DND-41 (cell line): ENCODE measurements at regions not wholly inside any gene's neighbourhood (a gene's known extent, or its start where the extent isn't known, plus 50 kb on each side); places are given as distances from the start of the nearest gene placed in this dataset.

Source experiments
- ATAC-seq: fragments of 200-7000 bp; cut with Tn5 transposase; 3 replicates; pipeline ENCODE4 v1.9.1; 2021; ENCODE audit warnings: low read depth; ENCODE audit not compliant: insufficient read depth
- DNase-seq: peaks from one replicate; pipeline ENCODE4 v3.0.0-alpha.2; 2020
- H2AFZ ChIP-seq: 2 replicates; pipeline ENCODE4 v1.6.0; 2012; ENCODE audit warnings: low read depth, low read length
- H3K27ac ChIP-seq: 2 replicates; pipeline ENCODE4 v1.5.1; 2012; ENCODE audit warnings: low read length, inconsistent platforms
- H3K27me3 ChIP-seq: fragments of 200-600 bp; sonication (generic); 2 replicates; pipeline ENCODE4 v1.6.0; 2012; ENCODE audit warnings: low read length, mild to moderate bottlenecking, inconsistent platforms; ENCODE audit not compliant: insufficient read depth, poor library complexity
- H3K36me3 ChIP-seq: 2 replicates; pipeline ENCODE4 v1.5.1; 2012; ENCODE audit warnings: low read length, inconsistent platforms; ENCODE audit not compliant: insufficient read depth
- H3K4me1 ChIP-seq: 2 replicates; pipeline ENCODE4 v1.5.1; 2012; ENCODE audit warnings: mild to moderate bottlenecking, low read length; ENCODE audit not compliant: insufficient read depth
- H3K4me2 ChIP-seq: 2 replicates; pipeline ENCODE4 v1.6.0; 2012; ENCODE audit warnings: mild to moderate bottlenecking, moderate library complexity, low read length, inconsistent platforms; ENCODE audit not compliant: insufficient read depth
- H3K4me3 ChIP-seq, 2 experiments: fragments of 200-600 bp in 1 of 2; shearing (Covaris generic) in 1 of 2; 2 replicates each; pipeline ENCODE4 v1.5.1; 2012 to 2016; ENCODE audit warnings: inconsistent platforms in 2 of 2, low read length in 2 of 2, mild to moderate bottlenecking in 2 of 2, low read depth in 1 of 2, moderate library complexity in 1 of 2
- H3K79me2 ChIP-seq: 2 replicates; pipeline ENCODE4 v1.6.0; 2012; ENCODE audit warnings: low read length, inconsistent platforms; ENCODE audit not compliant: insufficient read depth
- H3K9ac ChIP-seq: 2 replicates; pipeline ENCODE4 v1.6.0; 2012; ENCODE audit warnings: low read depth, mild to moderate bottlenecking, inconsistent platforms, low read length, moderate library complexity
- H3K9me3 ChIP-seq: 2 replicates; pipeline ENCODE4 v1.5.1; 2012; ENCODE audit warnings: low read length, moderate library complexity, mild to moderate bottlenecking, inconsistent platforms; ENCODE audit not compliant: insufficient read depth, severe bottlenecking
- H4K20me1 ChIP-seq: 2 replicates; pipeline ENCODE4 v1.6.0; 2012; ENCODE audit warnings: low read length; ENCODE audit not compliant: insufficient read depth
- EZH2 ChIP-seq: IDR thresholded peaks from 3 replicates; pipeline ENCODE4 v1.6.1; 2012; ENCODE audit warnings: borderline replicate concordance, low read depth, mild to moderate bottlenecking, moderate library complexity, low read length, inconsistent platforms; ENCODE audit not compliant: severe bottlenecking
- TF ChIP-seq, protein P1 (sequence below): IDR thresholded peaks from 2 replicates; pipeline ENCODE4 v1.5.1; 2012; ENCODE audit warnings: borderline replicate concordance, low read length, moderate library complexity, mild to moderate bottlenecking; ENCODE audit not compliant: poor library complexity, severe bottlenecking; ENCODE audit errors: extremely low read depth

DNA sequence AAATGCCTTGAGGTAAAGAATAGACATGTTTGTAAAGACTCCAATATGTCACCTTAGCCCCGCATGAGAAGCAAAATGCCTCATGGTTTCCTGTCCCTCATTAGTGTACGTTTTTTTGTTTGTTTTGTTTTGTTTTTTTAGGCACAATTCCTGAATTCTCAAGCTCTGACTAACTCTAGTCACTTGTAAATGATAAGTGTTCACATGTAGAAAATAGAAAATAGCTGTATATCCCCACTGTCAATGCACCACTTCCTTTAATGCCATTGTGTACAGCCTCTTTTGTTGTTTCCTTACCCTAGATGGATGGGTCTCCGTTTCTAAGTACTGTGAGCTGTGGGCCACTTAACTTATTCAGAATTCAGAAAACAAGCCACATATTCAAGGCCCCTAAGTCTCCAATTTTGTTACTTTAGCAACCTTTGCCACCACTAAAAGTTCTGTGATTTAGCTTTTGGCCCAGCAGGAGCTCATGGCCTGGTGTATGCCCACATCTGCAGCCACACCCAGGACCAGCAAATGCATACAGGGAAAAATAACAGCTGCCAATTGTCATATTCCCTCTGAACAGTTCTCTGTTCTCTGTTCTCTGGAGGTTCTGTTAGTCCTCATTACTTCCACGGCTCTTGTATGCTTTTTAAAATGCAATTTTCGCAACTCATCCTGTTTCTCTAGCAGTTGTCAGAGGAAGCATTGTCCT lies 655.5 kb downstream of the GBE1 start:
- no peak for ATAC-seq
- Histone ChIP-seq H3K4me1 (no peaks in the 10 kb centered on the region), H3K27me3 (no peaks in the 10 kb centered on the region), H3K79me2 (no peaks in the 10 kb centered on the region), H3K9ac (no peak overlapping the region), H3K9me3 (no peaks in the 10 kb centered on the region), H2AFZ (no peak overlapping the region), H4K20me1 (no peaks in the 10 kb centered on the region), H3K4me2 (no peak overlapping the region), H3K27ac (no peak overlapping the region), H3K4me3 (no peak overlapping the region), H3K36me3 (no peaks in the 10 kb centered on the region)
- no peak for DNase-seq
- TF ChIP-seq, protein P1, sequence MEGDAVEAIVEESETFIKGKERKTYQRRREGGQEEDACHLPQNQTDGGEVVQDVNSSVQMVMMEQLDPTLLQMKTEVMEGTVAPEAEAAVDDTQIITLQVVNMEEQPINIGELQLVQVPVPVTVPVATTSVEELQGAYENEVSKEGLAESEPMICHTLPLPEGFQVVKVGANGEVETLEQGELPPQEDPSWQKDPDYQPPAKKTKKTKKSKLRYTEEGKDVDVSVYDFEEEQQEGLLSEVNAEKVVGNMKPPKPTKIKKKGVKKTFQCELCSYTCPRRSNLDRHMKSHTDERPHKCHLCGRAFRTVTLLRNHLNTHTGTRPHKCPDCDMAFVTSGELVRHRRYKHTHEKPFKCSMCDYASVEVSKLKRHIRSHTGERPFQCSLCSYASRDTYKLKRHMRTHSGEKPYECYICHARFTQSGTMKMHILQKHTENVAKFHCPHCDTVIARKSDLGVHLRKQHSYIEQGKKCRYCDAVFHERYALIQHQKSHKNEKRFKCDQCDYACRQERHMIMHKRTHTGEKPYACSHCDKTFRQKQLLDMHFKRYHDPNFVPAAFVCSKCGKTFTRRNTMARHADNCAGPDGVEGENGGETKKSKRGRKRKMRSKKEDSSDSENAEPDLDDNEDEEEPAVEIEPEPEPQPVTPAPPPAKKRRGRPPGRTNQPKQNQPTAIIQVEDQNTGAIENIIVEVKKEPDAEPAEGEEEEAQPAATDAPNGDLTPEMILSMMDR = no peak
- no peak for TF ChIP-seq EZH2

- no peaks in the 10 kb centered on the region for H3K36me3 ChIP-seq
- DNase-seq = no peak
- TF ChIP-seq, protein P1 = no peak
- no peak for TF ChIP-seq EZH2
- no peaks in the 10 kb centered on the region for H3K4me1 ChIP-seq
- no peaks in the 10 kb centered on the region for H3K27me3 ChIP-seq
- H3K4me2 ChIP-seq = no peak overlapping the region
- no peaks in the 10 kb centered on the region for H4K20me1 ChIP-seq
- H3K9me3 ChIP-seq = no peaks in the 10 kb centered on the region
- no peak overlapping the region for H3K9ac ChIP-seq
- no peaks in the 10 kb centered on the region for H3K79me2 ChIP-seq
- no peak overlapping the region for H2AFZ ChIP-seq
- no peak overlapping the region for H3K4me3 ChIP-seq
- ATAC-seq = no peak
- no peak overlapping the region for H3K27ac ChIP-seq
Observed at GRCh38 chr3:81105206-81105605, 656.2 kb downstream of the GBE1 start.

- no peaks in the 10 kb centered on the region for H3K9me3 ChIP-seq
- no peak overlapping the region for H2AFZ ChIP-seq
- no peaks in the 10 kb centered on the region for H3K79me2 ChIP-seq
- no peak overlapping the region for H3K9ac ChIP-seq
- TF ChIP-seq, protein P1 = no peak
- TF ChIP-seq EZH2 = no peak
- no peak for DNase-seq
- no peaks in the 10 kb centered on the region for H3K36me3 ChIP-seq
- no peak overlapping the region for H3K27ac ChIP-seq
- no peak overlapping the region for H3K4me3 ChIP-seq
- ATAC-seq = no peak
- H4K20me1 ChIP-seq = no peaks in the 10 kb centered on the region
- H3K4me1 ChIP-seq = no peaks in the 10 kb centered on the region
- no peaks in the 10 kb centered on the region for H3K27me3 ChIP-seq
- no peak overlapping the region for H3K4me2 ChIP-seq
Observed at GRCh38 chr3:81097889-81098288, 663.6 kb downstream of the GBE1 start.

DNA sequence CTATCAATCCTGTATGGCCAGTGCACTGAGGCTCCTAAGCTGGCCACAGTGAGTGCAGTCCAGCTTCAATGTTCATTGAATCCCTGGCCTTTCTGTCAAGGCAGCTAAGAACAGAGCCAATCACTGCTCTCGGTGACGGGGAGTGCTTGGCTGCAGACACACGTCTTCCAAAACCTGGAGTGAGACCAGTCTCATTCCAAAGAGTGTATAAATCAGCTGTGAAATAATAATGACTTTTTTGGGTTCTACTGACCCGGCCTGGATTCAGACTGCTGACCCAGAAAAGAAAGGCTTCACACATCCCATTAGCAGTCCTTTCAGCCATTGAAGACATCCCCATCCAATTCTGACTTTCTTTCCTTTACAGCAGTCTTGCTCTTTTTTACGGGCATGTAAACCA lies 665.5 kb downstream of the GBE1 start:
- DNase-seq (no peak), ATAC-seq (no peak)
- H3K4me1 ChIP-seq = no peaks in the 10 kb centered on the region
- H3K4me3 ChIP-seq = no peak overlapping the region
- H3K27me3 ChIP-seq = no peaks in the 10 kb centered on the region
- no peaks in the 10 kb centered on the region for H3K9me3 ChIP-seq
- no peak overlapping the region for H2AFZ ChIP-seq
- H3K27ac ChIP-seq = no peak overlapping the region
- H3K36me3 ChIP-seq = no peaks in the 10 kb centered on the region
- no peak overlapping the region for H3K9ac ChIP-seq
- TF ChIP-seq, protein P1 = no peak
- no peaks in the 10 kb centered on the region for H4K20me1 ChIP-seq
- no peaks in the 10 kb centered on the region for H3K79me2 ChIP-seq
- H3K4me2 ChIP-seq = no peak overlapping the region
